ENCODE measurements at regions not wholly inside any gene's neighbourhood (a gene's known extent, or its start where the extent isn't known, plus 50 kb on each side); places are given as distances from the start of the nearest gene placed in this dataset.

DNA sequence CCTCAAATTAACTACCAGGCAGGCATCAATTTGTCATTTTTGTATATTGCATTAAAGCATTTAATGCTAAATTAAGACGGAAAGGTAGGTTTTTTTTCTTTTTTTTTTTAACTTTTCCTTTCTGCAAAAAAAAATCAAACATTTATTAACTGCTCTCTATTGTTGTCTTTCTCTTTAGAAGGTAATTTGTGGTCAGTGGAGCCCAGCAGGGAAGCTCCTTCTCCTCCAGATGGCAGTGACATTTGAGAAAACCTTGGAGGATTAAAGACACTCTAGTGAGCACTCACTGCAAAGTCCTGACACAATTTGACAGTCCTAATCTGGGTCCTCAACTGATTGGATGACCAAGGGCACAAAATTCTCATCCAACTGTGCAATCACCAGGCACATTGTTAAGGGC lies 102.4 kb downstream of the SLIT2 start:
- peak; percentile 38 for DNase-seq

DNA sequence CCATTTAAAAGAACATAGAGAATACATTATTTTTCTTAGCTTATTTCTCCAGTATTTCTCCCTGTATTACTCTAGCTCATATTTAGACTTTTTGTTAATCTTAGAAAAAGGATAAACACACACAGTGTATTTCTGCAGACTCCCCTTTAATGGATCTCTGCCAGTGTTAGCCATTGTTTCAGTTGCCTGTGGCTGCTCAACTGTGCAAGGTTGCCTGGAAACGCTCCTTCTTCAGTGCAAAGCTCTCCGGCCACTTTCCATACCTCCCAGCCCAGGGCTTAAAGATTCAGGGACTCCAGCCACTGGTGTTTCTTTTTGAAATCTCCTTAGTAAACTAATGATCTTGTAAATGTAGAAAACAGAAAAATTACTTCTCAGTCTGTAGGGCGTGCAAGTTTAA lies 104.9 kb downstream of the SLIT2 start:
- DNase-seq = peak; percentile 46

DNA sequence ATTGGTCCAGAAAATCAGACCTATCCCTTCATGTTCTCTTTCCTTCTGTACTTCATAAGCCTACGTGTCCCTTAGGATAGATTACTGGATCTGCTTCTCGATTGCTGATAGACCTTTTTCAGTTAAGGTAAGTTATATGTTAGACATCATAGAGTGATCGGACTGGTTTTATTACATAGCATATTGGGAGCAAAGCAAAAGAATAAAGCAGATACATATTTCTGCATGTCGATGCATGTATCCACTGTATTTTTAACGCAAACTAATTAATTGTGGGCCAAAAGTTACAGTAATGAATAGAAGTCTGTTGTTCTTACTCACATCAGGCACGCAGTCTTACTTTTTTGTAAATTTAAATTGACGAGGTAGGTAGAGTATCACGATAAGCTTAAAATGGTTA lies 106.4 kb downstream of the SLIT2 start:
- DNase-seq = no peak

DNA sequence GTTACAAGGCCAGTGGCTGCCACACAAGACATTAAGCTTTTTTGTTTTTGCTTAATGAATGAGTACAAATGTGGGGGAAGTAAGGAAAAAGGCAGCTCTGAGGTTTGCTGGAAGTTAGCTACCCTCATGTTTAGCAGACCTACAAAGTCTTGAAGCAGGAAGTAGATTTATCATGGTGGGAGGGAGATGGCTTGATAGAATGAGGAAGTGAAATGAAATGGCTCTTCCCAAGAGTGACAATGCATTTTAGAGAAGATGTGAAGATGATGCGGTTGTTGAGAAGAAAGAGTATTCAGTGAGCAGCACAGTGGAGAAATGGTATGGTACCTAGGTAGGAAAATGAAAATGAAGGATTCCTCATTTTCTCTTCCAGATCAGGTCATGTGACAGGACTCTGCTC lies 108.0 kb downstream of the SLIT2 start:
- DNase-seq = no peak

DNA sequence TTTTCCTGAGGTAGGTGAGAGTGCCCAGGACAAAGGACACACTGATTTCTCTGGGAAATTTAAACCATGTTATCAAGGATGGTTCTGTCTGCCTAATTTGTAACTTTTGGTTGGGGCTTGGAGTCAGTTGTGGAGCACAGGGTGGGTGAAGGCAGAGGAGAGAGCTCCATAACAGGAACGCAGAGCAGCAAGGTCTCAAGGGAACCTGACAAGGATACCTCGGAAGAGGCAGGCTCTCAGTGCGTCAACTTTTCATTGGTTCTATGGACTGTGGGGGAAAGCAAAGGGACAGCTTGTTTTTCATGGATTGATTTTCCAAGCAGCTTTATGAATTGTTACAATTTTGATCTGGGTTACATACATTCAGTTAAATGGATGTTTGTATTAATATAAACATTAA lies 110.4 kb downstream of the SLIT2 start:
- DNase-seq = no peak

DNA sequence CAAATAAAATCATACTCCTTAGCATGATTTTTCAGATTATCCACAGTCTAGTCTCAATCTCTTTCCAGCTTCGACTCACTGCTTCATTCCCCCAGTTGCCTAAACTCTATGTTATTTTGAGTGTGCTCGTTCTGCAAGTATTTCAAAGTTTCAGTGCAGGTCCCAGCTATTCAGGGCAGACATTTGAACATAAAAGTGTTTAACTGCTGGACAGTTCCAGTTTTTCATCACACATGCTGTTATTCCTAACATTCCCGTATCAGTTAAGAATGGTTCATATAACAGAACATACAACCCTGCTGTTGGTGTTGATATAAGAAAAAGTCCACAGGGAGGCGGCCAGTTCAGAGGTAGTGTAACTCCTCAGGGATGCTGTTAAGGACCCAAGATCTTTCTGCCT lies 113.3 kb downstream of the SLIT2 start:
- no peak for DNase-seq

DNA sequence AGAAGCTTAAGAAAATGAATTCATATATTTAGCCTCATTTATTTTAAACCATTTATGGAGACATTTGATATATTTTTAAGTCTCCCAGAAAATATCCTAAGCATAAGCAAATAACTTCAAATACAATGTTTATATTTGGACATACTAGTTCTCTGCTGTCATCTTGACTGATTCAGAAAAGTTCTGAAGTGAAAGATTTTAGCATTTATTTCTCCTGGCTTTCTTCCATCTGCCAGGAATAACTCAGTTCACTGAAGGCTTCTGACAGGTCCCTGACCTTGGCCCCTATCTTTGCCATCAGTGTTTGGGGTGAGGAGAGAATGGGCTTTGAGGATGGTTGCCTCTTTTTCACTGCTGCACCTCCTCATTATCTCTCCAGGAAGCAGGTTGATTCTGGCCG lies 115.7 kb downstream of the SLIT2 start:
- DNase-seq = no peak

DNA sequence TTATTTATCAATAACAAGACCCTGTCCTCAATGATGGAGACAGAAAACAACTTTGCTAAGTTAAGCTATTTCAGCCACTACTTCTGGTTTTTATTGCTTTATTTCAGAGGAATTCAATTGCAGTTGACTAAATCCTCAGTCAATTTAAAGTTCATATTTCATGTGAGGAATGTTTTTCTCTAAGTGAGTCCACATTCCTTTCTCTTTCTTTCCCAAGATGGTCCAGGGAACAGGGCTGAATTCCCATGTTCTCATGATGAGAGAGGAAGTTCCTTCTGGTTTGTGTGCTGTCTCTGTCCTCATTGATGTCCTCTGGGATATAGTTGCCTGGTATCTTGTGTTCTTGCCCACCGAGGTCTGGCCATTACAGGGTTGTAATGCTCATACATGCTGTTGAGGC lies 117.2 kb downstream of the SLIT2 start:
- DNase-seq = no peak

DNA sequence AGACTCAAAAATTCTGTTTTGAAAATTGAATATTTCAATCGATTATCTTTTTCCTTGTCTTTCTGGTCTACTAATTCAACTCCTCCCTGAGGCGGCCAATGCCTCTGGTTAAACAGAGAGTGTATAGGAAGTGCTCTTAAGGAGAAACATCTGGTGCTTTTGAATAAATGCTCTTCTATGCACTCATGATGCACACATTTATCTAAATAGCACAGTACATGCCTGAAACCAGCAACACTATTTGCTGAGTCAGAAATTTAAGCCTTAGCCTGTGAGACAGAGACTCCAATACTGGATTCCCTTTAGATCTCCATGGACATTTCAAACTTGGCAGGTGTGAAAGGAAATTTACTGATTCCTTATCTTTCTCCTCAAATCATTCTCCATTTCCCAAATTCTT lies 118.6 kb downstream of the SLIT2 start:
- no peak for DNase-seq

DNA sequence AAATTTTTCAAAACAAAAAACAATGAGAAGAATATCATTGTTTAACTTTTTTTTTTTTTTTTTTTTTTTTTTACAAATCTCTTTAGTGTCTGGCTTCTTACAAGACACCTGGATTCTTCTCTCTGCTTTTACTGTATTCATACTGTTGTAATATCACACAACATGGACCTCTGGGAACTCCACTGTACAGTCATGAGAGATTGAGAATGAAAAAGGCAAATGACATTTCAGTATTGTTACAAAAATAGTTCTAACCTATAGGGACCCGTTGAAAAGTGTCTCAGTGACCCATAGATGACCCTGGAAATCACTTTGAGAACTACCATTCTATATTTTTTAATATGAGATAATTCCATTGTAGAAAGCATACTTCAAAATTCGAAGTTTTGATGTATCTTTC lies 124.4 kb downstream of the SLIT2 start:
- DNase-seq = no peak

DNA sequence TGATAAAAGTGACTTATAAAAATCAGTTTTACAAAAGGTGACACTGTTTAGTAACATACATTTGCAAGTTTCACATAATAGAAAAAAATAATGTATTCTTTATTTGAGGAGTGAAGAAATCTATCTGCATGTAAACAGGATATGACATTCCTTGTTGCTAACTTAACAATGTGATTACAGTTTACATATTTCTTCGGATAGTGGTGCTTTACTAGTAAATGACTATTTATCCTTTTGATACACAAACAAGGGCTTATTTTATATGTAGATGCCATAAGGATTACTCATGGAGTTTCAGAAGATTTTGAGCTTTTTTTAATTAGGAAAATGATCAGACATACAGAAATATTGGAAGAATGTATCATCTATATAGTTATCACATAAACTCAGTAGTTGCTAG lies 126.5 kb downstream of the SLIT2 start:
- DNase-seq = no peak

DNA sequence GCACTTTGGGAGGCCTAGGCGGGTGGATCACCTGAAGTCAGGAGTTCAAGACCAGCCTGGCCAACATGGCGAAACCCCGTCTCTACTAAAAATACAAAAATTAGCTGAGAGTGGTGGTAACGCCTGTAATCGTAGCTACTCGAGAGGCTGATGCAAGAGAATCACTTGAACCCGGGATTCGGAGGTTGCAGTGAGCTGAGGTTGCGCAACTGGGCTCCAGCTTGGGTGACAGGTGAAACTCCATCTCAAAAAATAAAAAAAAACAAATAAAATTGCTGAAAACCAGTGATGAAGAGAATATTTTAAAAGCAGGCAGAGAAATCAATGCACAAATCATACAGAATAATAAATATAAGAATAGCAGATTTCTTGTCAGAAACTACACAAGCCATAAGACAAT lies 129.3 kb downstream of the SLIT2 start:
- no peak for DNase-seq

DNA sequence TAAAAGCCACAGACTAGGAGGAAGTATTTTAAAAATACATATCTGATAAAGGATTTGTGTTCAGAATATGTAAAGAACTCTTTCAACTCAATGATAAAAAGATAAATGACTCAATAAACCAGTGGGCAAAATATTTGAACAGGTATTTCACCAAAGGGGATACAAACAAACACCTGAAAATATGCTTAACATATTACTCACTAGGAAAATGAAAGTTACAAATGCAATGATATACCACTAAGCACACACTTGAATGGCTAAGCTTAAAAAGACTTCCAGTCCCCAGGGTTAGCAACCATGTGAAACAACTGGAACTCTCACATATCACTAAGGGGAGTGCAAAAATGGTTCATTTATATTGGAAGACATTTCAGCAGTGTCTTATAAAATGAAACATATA lies 131.6 kb downstream of the SLIT2 start:
- no peak for DNase-seq

DNA sequence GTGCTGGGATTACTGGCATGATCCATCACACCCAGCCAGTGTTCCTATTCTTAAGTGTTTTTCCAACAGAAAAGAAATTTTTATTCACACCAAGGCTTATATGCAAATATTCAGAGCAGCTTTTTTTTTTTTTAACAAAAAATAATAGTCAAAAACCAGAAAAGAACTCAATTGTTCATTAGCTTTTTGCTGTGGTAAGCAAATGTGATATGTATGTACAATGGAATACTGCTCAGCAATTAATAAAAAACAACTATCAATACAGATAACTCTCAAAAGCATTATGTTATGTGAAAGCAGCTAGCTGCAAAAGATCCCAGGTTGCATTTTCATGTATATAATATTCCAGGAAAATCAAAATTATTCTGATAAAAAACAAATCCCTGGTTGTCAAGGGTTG lies 132.3 kb downstream of the SLIT2 start:
- DNase-seq = no peak

DNA sequence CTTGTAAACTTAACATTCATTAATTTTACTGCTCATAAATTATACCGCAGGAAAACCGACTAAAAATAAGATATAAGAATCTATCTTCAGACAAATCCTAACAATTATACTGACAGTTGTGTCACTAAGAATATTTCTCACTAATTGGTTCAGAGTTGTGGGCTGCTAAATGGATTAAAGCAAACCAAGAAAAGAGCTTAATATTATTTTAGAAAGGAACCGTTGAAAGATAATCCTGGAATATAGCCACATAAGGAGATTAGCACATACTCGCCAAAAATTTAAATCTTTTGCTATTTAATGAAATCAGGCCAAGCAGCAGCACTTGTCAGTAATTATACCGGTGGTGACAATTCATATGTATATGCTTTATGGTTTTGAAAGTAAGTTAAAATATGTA lies 132.8 kb downstream of the SLIT2 start:
- DNase-seq = no peak

DNA sequence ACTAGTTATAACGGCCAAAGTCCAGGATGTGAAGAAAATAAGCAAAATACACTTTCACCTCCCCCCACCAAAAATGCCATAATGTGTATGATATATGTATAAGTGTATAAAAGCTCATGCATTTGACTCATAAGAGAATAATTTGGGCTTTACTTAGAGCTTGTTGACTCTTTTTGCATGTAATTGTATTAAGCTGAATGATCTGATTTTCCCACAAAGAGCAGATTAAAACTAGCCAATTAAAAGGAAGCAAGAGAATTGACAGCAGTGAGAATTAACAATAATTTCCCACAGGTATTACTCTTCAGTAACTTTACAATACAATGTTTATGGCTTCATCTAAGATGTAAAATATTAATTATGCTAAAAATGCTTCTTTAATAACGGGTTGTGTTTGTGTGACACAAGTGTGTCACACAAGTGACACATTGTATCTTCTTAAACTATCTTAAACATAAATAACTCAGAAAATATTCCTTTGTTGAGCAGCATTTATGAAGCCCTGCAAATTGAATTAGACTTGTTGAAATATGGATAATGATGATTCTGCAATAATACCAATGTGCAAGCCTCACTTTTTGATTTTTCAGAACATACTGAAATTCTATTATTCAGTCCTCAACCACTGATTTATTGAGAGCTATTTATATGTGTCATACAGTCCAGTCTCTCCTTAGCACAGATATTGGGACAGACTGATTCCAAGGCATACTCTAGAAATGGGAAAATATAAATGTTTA lies 134.5 kb downstream of the SLIT2 start:
- no peak for DNase-seq

DNA sequence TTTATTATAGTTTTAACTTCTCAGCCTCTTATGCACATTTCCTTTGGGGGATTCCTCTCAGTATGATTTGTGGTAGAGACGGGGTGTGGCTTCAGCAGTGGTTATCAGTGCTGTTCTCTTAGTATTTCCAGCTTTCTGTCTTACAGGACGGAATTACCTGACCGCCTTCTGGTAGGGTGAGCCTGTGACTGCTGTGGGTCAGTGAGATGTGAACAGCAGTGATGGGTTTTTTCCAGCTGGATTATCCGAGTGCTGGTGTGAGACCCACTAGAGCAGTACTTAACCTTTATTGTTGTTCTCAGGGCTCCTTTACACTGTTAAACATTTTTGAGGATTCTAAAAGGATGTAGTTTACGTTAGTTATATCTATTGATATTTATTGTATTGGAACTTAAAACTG lies 135.2 kb downstream of the SLIT2 start:
- DNase-seq = no peak

DNA sequence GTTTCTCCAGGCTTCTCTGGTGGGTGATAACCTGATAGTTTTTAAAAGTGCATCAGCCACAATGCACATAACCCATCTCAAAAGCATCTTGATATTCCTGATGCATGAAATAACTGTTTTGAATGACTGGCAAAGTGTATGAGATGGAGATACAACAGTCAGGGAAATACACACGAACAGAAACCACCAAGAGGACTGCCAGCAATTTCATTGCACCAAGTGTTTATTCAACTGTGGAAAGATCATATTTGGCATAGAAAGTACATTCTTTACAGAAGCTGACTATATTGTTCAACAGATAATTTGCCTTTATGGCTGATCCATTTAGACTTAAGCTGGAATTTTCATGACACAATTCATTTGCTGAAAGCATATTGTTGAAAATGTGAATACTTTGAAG lies 139.5 kb downstream of the SLIT2 start:
- DNase-seq = no peak

DNA sequence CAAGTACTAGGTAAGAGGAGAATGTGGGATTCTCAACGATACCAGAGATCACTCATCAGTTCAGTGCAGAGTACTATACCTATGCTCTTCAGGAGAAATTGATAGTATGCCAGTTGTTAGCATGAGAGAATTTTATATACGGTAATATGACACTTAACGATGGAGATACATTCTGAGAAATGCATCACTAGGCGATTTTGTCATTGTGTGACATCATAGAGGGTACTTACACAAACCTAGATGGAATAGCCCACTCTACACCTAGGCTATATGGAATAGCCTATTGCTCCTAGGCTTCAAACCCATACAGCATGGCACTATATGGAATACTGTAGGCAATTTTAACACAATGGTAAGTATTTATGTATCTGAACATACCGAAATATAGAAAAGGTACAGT lies 140.2 kb downstream of the SLIT2 start:
- DNase-seq = no peak

DNA sequence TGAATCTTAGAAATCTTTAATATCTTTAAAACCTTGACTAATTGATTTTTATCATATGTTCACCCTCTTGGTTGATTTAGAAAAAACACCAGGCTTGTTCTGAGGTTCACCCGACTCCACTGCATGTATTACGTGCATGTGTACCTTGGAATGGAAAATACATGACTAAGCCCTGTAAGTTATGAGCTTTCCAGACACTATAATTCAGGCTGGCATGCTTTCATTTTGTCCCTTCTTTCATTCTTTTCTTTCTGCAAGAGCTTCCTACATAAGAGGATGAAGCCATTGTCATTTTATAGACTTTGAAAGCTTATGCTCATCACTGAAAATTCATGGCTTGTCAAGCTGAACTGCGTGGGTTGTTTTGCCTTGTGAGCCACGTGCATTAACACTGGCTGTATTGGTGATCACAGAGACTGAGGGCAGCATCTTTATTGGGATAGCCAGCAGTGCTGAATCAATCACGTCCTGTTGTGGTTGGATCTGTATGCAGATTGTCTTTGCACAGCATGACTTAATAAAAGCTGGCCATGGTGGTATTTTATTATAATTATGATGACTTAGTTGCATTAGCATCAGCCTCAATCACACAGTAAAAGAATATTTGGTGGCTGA lies 141.9 kb downstream of the SLIT2 start:
- DNase-seq = no peak

DNA sequence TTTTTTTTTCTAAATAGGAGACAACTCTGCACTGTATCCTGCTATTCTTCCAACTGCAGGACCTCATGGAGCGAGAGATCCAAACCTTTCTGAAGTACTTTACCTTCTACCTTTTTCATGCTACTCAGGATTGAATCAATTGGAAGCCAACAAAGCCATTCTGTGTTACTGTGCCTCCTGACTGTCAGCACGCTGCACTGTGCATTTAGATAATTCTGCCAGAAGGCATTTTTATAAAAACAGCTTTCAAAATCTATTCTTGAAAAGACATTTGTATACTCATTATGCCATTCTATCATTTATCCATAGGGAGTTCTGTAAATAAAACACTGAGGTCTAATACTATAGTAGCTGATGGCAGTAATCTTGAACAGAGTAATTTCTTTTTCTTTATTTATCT lies 142.8 kb downstream of the SLIT2 start:
- DNase-seq = peak; percentile 97

DNA sequence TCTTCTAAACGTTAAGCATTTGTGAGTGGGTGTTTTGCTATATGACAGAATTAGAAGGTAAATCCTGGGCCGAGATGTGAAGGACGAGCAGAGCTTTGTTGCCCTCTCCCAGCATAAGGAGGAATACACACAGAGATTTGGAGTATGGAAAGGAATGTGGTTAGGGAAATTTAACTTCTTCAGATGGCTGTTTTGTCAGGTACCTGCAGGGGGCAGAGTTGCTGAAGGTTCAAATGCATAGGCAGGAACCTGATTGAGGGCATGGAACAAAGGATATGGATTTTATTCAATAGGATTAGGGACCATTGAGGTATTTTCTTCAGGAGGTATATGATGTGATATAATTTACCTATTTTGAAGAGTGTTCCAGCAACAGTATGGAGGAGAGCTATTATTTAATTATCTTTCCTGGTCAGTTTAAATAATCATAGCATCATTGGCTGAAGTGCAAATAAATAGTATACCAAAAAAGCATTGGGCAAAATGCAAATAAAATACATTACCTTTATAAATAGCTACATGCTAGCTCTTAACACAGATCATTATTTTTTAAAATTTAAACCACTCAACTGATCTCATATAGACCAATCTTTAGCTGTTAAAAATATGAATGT lies 143.6 kb downstream of the SLIT2 start:
- DNase-seq = peak; percentile 97

DNA sequence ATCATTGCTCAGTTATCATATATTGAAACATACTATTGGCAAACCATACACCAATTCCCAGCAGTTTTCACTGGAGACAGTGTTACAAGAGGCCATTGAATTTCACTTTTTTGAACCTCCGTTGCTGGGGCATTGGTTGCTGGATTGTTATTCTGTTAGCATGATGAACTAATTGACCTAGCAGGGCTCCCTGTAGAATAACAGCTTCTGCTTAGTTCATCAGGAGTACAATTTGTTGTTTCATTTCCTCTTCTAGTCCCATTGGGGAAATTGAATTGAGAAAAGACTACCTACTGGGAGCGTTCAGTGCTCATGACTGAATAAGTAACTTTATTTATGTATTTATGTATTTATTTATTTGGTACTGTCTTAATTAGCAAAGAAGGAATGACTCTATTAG lies 151.6 kb downstream of the SLIT2 start:
- DNase-seq = no peak

DNA sequence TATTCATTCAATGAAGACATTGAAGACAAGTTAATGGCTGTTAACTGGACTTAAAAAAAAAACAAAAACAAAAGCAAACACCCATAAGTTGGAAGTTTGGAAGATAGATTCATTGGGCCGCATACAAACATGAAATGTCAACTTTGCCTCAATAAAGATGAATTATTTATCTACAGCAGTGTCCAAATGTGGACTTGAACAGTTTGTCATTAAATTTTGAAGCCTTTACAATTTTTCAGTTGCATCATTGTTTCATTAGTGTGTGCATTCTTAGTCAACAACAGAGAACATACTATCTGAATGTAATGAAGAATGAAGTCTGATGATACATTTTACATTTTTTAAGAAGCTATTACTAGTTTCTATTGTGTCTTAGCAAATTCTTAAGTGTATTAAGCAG lies 152.1 kb downstream of the SLIT2 start:
- DNase-seq = no peak

DNA sequence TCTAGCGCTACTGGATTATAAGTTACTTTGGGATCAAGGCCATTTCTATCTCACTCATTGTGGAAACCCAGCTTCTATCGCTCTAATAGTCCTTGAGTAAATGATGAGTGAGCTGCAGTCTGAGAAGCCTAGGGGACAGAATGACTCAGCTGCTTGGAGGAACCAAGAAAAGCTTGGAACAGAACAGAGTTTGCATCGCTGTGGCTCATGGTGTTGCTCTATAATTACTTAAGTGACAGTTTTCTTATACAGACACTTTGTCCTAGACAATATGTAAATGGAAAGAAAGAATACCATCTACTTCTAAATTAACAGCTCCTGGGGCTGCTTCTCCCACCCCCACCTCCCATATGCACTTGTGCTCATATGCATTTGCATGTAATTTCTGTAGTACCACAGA lies 156.9 kb downstream of the SLIT2 start:
- DNase-seq = no peak

Measured in NCI-H1417 treated with DMSO at 0.1 percent for 48 hours (cell line).